OCI-LY1 (cell line): ENCODE measurements at regions not wholly inside any gene's neighbourhood (a gene's known extent, or its start where the extent isn't known, plus 50 kb on each side); places are given as distances from the start of the nearest gene placed in this dataset.

ENCODE experiments used
- CTCF ChIP-seq: fragments of 200-600 bp; sonication (generic), shearing (Covaris generic); IDR thresholded peaks from 2 replicates; pipeline ENCODE4 v1.5.1; 2017; ENCODE audit warnings: mild to moderate bottlenecking, antibody characterized with exemption, low read length, moderate library complexity, mixed read lengths
- EZH2 ChIP-seq: fragments of 200-600 bp; sonication (generic), shearing (Covaris generic); IDR thresholded peaks from 2 replicates; pipeline ENCODE4 v1.8.0; 2017; ENCODE audit warnings: borderline replicate concordance, mixed run types, mild to moderate bottlenecking, antibody characterized with exemption, low read length, moderate library complexity, mixed read lengths

- no peak for TF ChIP-seq CTCF
- TF ChIP-seq EZH2: no peak
These were observed 665.3 kb upstream of the IGFBP3 start for GRCh38 chr7:46586406-46586805.
